CD4-positive, alpha-beta memory T cell (primary cell): ENCODE measurements at regions not wholly inside any gene's neighbourhood (a gene's known extent, or its start where the extent isn't known, plus 50 kb on each side); places are given as distances from the start of the nearest gene placed in this dataset.

Experiments used
- CTCF ChIA-PET: fragments of 350-600 bp; sonication (Branson Sonifier 250); formaldehyde crosslinking; loops from one replicate; lab custom pipeline; 2021; ENCODE audit warnings: inconsistent platforms; ENCODE audit not compliant: partially characterized antibody; lab: Charles Lee
- POLR2A ChIA-PET: fragments of 350-600 bp; sonication (Branson Sonifier 250); formaldehyde crosslinking; loops from one replicate; lab custom pipeline; 2021; ENCODE audit not compliant: partially characterized antibody; lab: Charles Lee
- DNase-seq, 5 donors: peaks; one replicate each; pipeline versions ENCODE4 v3.0.0 to v3.0.0-alpha.2; 2020 to 2022; ENCODE audit warnings: mixed read lengths in 1 of 5
- H3K27ac ChIP-seq: one replicate; pipeline ENCODE4 v1.7.0; 2013; ENCODE audit warnings: low read depth, low read length
- H3K27me3 ChIP-seq: 2 replicates; pipeline ENCODE4 v1.7.0; 2013; ENCODE audit warnings: mild to moderate bottlenecking, low read length, moderate library complexity; ENCODE audit not compliant: insufficient read depth
- H3K36me3 ChIP-seq: 2 replicates; pipeline ENCODE4 v1.7.0; 2013; ENCODE audit warnings: mild to moderate bottlenecking, low read length, moderate library complexity; ENCODE audit not compliant: insufficient read depth
- H3K4me1 ChIP-seq: 2 replicates; pipeline ENCODE4 v1.7.0; 2013; ENCODE audit warnings: mild to moderate bottlenecking, low read length, moderate library complexity; ENCODE audit not compliant: insufficient read depth
- H3K4me3 ChIP-seq, 2 donors: one replicate each; pipeline ENCODE4 v1.7.0; 2013; ENCODE audit warnings: low read length in 2 of 2, mild to moderate bottlenecking in 1 of 2
- H3K9me3 ChIP-seq, 2 donors: one replicate each; pipeline ENCODE4 v1.7.0; 2013; ENCODE audit warnings: low read length in 2 of 2, control low read depth in 1 of 2; ENCODE audit not compliant: control insufficient read depth in 1 of 2
- H3K27ac Mint-ChIP-seq, 7 donors: one replicate each; pipeline ENCODE4 v1.8.0; 2020 to 2021; ENCODE audit warnings: mixed read lengths in 7 of 7, mild to moderate bottlenecking in 6 of 7, inconsistent platforms in 3 of 7, moderate library complexity in 3 of 7
- H3K27me3 Mint-ChIP-seq, 2 donors: one replicate each; pipeline ENCODE4 v1.8.0; 2020 to 2021; ENCODE audit warnings: mixed read lengths in 2 of 2
- H3K36me3 Mint-ChIP-seq, 2 donors: one replicate each; pipeline ENCODE4 v1.8.0; 2020 to 2021; ENCODE audit warnings: mixed read lengths in 2 of 2, inconsistent platforms in 1 of 2, mild to moderate bottlenecking in 1 of 2
- H3K4me1 Mint-ChIP-seq, 4 donors: one replicate each; pipeline ENCODE4 v1.8.0; 2020 to 2021; ENCODE audit warnings: mixed read lengths in 4 of 4, mild to moderate bottlenecking in 1 of 4
- H3K4me3 Mint-ChIP-seq, 8 donors: one replicate each; pipeline ENCODE4 v1.8.0; 2020 to 2021; ENCODE audit warnings: mixed read lengths in 8 of 8, mild to moderate bottlenecking in 7 of 8, moderate library complexity in 6 of 8, inconsistent platforms in 3 of 8
- H3K9me3 Mint-ChIP-seq, 8 donors: one replicate each; pipeline ENCODE4 v1.8.0; 2020 to 2021; ENCODE audit warnings: mixed read lengths in 8 of 8, mild to moderate bottlenecking in 5 of 8, inconsistent platforms in 3 of 8, moderate library complexity in 1 of 8
- intact Hi-C: fragments of 100-400 bp; cut with micrococcal nuclease; formaldehyde crosslinking; loops from one replicate; pipeline ENCODE4 v1.15.1; 2023

GRCh38 chr3:194836661-194837060, 151.0 kb downstream of the FAM43A start:
- peaks cover 0 to 2% of the 10 kb centered on the region in 2 donors for H3K27me3 Mint-ChIP-seq

GRCh38 chr3:194837457-194838127, 151.9 kb downstream of the FAM43A start:
- peaks cover 0 to 1% (median 0%) of the 10 kb centered on the region in 8 donors for H3K9me3 Mint-ChIP-seq

More at GRCh38 chr3:194836661-194837060, 151.0 kb downstream of the FAM43A start:
- intact Hi-C loops: no loop called here
- ChIA-PET POLR2A (no interaction called here), CTCF (no interaction called here)
- Histone ChIP-seq H3K27ac (no peak overlapping the region), H3K9me3 (no peaks in the 10 kb centered on the region), H3K27me3 (no peaks in the 10 kb centered on the region), H3K4me3 (no peak overlapping the region), H3K36me3 (no peaks in the 10 kb centered on the region), H3K4me1 (no peaks in the 10 kb centered on the region)
- Mint-ChIP-seq H3K4me3 (no peak overlapping the region), H3K4me1 (no peaks in the 10 kb centered on the region), H3K9me3 (peaks cover 0 to 1% (median 0%) of the 10 kb centered on the region in 8 donors), H3K36me3 (no peaks in the 10 kb centered on the region), H3K27ac (no peak overlapping the region)
- DNase-seq: no peak

GRCh38 chr3:194838236-194838635, 152.6 kb downstream of the FAM43A start:
- Histone ChIP-seq H3K27me3 (no peaks in the 10 kb centered on the region), H3K9me3 (no peaks in the 10 kb centered on the region), H3K4me3 (no peak overlapping the region), H3K27ac (no peak overlapping the region), H3K36me3 (no peaks in the 10 kb centered on the region), H3K4me1 (no peaks in the 10 kb centered on the region)
- DNase-seq: no peak
- POLR2A ChIA-PET: no interaction called here
- intact Hi-C loops: no loop called here
- H3K36me3 Mint-ChIP-seq: no peaks in the 10 kb centered on the region
- H3K9me3 Mint-ChIP-seq: peaks cover 0 to 1% (median 0%) of the 10 kb centered on the region in 8 donors
- CTCF ChIA-PET: no interaction called here
- H3K4me3 Mint-ChIP-seq: no peak overlapping the region
- no peaks in the 10 kb centered on the region for H3K4me1 Mint-ChIP-seq
- H3K27ac Mint-ChIP-seq: no peak overlapping the region
- peaks cover 0 to under 1% of the 10 kb centered on the region in 2 donors for H3K27me3 Mint-ChIP-seq

More at GRCh38 chr3:194837457-194838127, 151.9 kb downstream of the FAM43A start:
- no peaks in the 10 kb centered on the region for H3K4me1 Mint-ChIP-seq
- no peak overlapping the region for H3K4me3 Mint-ChIP-seq
- H3K36me3 ChIP-seq: no peaks in the 10 kb centered on the region
- H3K27ac Mint-ChIP-seq: no peak overlapping the region
- H3K36me3 Mint-ChIP-seq: no peaks in the 10 kb centered on the region
- no peaks in the 10 kb centered on the region for H3K9me3 ChIP-seq
- H3K4me3 ChIP-seq: no peak overlapping the region
- CTCF ChIA-PET: no interaction called here
- H3K27me3 ChIP-seq: no peaks in the 10 kb centered on the region
- peaks cover 0 to 2% of the 10 kb centered on the region in 2 donors for H3K27me3 Mint-ChIP-seq
- H3K4me1 ChIP-seq: no peaks in the 10 kb centered on the region
- no peak for DNase-seq
- POLR2A ChIA-PET: no interaction called here
- H3K27ac ChIP-seq: no peak overlapping the region
- intact Hi-C loops: no loop called here

GRCh38 chr3:194840661-194841514, 155.2 kb downstream of the FAM43A start:
- CTCF ChIA-PET: no interaction called here
- H3K27me3 Mint-ChIP-seq: no peaks in the 10 kb centered on the region
- intact Hi-C loops: no loop called here
- no peak for DNase-seq
- Histone ChIP-seq H3K4me3 (no peak overlapping the region), H3K4me1 (no peaks in the 10 kb centered on the region), H3K27ac (no peak overlapping the region), H3K9me3 (no peaks in the 10 kb centered on the region), H3K27me3 (no peaks in the 10 kb centered on the region), H3K36me3 (no peaks in the 10 kb centered on the region)
- no peaks in the 10 kb centered on the region for H3K36me3 Mint-ChIP-seq
- H3K9me3 Mint-ChIP-seq: peaks cover 0 to 2% (median 0%) of the 10 kb centered on the region in 8 donors
- H3K4me1 Mint-ChIP-seq: no peaks in the 10 kb centered on the region
- no peak overlapping the region for H3K27ac Mint-ChIP-seq
- no peak overlapping the region for H3K4me3 Mint-ChIP-seq
- POLR2A ChIA-PET: no interaction called here

GRCh38 chr3:194841515-194841841, 155.8 kb downstream of the FAM43A start:
- no peaks in the 10 kb centered on the region for H3K4me1 Mint-ChIP-seq
- Histone ChIP-seq H3K27me3 (no peaks in the 10 kb centered on the region), H3K9me3 (no peaks in the 10 kb centered on the region), H3K36me3 (no peaks in the 10 kb centered on the region), H3K4me1 (no peaks in the 10 kb centered on the region), H3K4me3 (no peak overlapping the region), H3K27ac (no peak overlapping the region)
- H3K36me3 Mint-ChIP-seq: no peaks in the 10 kb centered on the region
- intact Hi-C loops: no loop called here
- POLR2A ChIA-PET: no interaction called here
- DNase-seq: no peak
- H3K4me3 Mint-ChIP-seq: no peak overlapping the region
- no peaks in the 10 kb centered on the region for H3K27me3 Mint-ChIP-seq
- H3K9me3 Mint-ChIP-seq: peaks cover 0 to 2% (median 0%) of the 10 kb centered on the region in 8 donors
- CTCF ChIA-PET: no interaction called here
- H3K27ac Mint-ChIP-seq: no peak overlapping the region

- no peak for DNase-seq
- Mint-ChIP-seq H3K27ac (no peak overlapping the region), H3K4me1 (no peaks in the 10 kb centered on the region), H3K27me3 (peaks cover 0 to 2% of the 10 kb centered on the region in 2 donors), H3K4me3 (no peak overlapping the region), H3K36me3 (no peaks in the 10 kb centered on the region), H3K9me3 (peaks cover 0 to 2% (median 0%) of the 10 kb centered on the region in 8 donors)
- Histone ChIP-seq H3K27me3 (no peaks in the 10 kb centered on the region), H3K27ac (no peak overlapping the region), H3K4me1 (no peaks in the 10 kb centered on the region), H3K36me3 (no peaks in the 10 kb centered on the region), H3K9me3 (no peaks in the 10 kb centered on the region), H3K4me3 (no peak overlapping the region)
- ChIA-PET CTCF (no interaction called here), POLR2A (no interaction called here)
- intact Hi-C loops: no loop called here
Observed at GRCh38 chr3:194843556-194843955, 157.9 kb downstream of the FAM43A start.

- H3K4me1 Mint-ChIP-seq: no peaks in the 10 kb centered on the region
- no peaks in the 10 kb centered on the region for H3K4me1 ChIP-seq
- peaks cover 0 to 2% (median 0%) of the 10 kb centered on the region in 8 donors for H3K9me3 Mint-ChIP-seq
- peaks cover 0 to 2% of the 10 kb centered on the region in 2 donors for H3K27me3 Mint-ChIP-seq
- no peak for DNase-seq
- intact Hi-C loops: no loop called here
- H3K36me3 ChIP-seq: no peaks in the 10 kb centered on the region
- no peak overlapping the region for H3K4me3 Mint-ChIP-seq
- no peak overlapping the region for H3K4me3 ChIP-seq
- H3K27ac ChIP-seq: no peak overlapping the region
- CTCF ChIA-PET: no interaction called here
- no peaks in the 10 kb centered on the region for H3K9me3 ChIP-seq
- no peak overlapping the region for H3K27ac Mint-ChIP-seq
- no peaks in the 10 kb centered on the region for H3K36me3 Mint-ChIP-seq
- POLR2A ChIA-PET: no interaction called here
- no peaks in the 10 kb centered on the region for H3K27me3 ChIP-seq
Observed at GRCh38 chr3:194844046-194844445, 158.4 kb downstream of the FAM43A start.
